Stimulated activated naive CD8-positive, alpha-beta T cell treated with anti-CD3 and anti-CD28 coated beads, Interleukin-15, amount 100 ng/mL, for 72 hours (primary cell): ENCODE measurements at regions not wholly inside any gene's neighbourhood (a gene's known extent, or its start where the extent isn't known, plus 50 kb on each side); places are given as distances from the start of the nearest gene placed in this dataset.
"Not testable (repeated sequence)": the region's sequence is repeated elsewhere in the genome, so short reads cannot be mapped to it uniquely, and the experiment has no call there.

Experiments
- ATAC-seq: fragments of 150-1000 bp; cut with Tn5 transposase; 2 replicates; pipeline ENCODE4 v1.10.0; 2021; ENCODE audit warnings: mild to moderate bottlenecking, moderate library complexity
- DNase-seq, 2 donors: peaks; one replicate each; pipeline ENCODE4 v3.0.0; 2021 to 2022
- H3K27ac Mint-ChIP-seq, 2 donors: one replicate each; pipeline ENCODE4 v1.8.0; 2022; ENCODE audit warnings: mild to moderate bottlenecking in 2 of 2, mixed read lengths in 2 of 2, moderate library complexity in 2 of 2
- H3K27me3 Mint-ChIP-seq: one replicate; pipeline ENCODE4 v1.8.0; 2022; ENCODE audit warnings: mixed read lengths
- H3K4me1 Mint-ChIP-seq: one replicate; pipeline ENCODE4 v1.8.0; 2022; ENCODE audit warnings: mild to moderate bottlenecking, mixed read lengths
- H3K4me3 Mint-ChIP-seq, 2 donors: one replicate each; pipeline ENCODE4 v1.8.0; 2022; ENCODE audit warnings: mild to moderate bottlenecking in 2 of 2, mixed read lengths in 2 of 2, moderate library complexity in 1 of 2
- H3K9me3 Mint-ChIP-seq, 2 donors: one replicate each; pipeline ENCODE4 v1.8.0; 2022; ENCODE audit warnings: mixed read lengths in 2 of 2

- H3K4me3 Mint-ChIP-seq = no peak overlapping the region
- no peak overlapping the region for H3K27ac Mint-ChIP-seq
- ATAC-seq (no peak), DNase-seq (no peak)
- peaks cover 8% of the 10 kb centered on the region for H3K4me1 Mint-ChIP-seq
- no peaks in the 10 kb centered on the region for H3K27me3 Mint-ChIP-seq
- H3K9me3 Mint-ChIP-seq = no peaks in the 10 kb centered on the region
These were observed 76.1 kb upstream of the GADD45A start for GRCh38 chr1:67608661-67609576.

- peaks cover 7% of the 10 kb centered on the region for H3K27me3 Mint-ChIP-seq
- ATAC-seq (no peak), DNase-seq (no peak)
- peaks cover 0 to under 1% of the 10 kb centered on the region in 2 donors for H3K9me3 Mint-ChIP-seq
- H3K27ac Mint-ChIP-seq = no peak overlapping the region
- H3K4me1 Mint-ChIP-seq = peaks cover 8% of the 10 kb centered on the region
- no peak overlapping the region for H3K4me3 Mint-ChIP-seq
These were observed 75.2 kb upstream of the GADD45A start for GRCh38 chr1:67609577-67610341.

GRCh38 chr1:67610450-67610849 lies 74.6 kb upstream of the GADD45A start:
- peaks cover 0 to 6% of the 10 kb centered on the region in 2 donors for H3K9me3 Mint-ChIP-seq
- no peak overlapping the region for H3K4me3 Mint-ChIP-seq
- no peak overlapping the region for H3K27ac Mint-ChIP-seq
- H3K27me3 Mint-ChIP-seq = peaks cover 7% of the 10 kb centered on the region
- DNase-seq = no peak
- H3K4me1 Mint-ChIP-seq = peaks cover 8% of the 10 kb centered on the region
- no peak for ATAC-seq

DNA sequence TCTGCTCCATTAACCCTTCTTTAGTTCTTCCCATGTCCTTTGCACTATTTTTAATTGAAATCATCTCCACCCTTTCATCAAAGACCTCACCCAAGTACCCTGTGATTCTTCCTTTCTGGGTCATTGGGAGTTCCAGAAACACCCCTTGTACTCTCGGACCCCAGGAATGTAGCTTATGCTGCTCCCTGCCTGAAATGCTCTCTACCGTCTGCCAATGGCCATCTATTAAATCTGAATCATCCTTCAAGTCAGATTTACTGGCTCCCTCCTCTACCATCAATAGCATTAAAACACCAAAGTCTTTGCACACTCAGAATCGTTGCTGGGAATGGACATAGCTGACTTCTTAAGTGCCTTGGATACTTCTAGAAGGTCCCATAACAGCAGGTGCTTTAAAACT lies 73.2 kb upstream of the GADD45A start:
- H3K4me1 Mint-ChIP-seq = peaks cover 8% of the 10 kb centered on the region
- no peak overlapping the region for H3K27ac Mint-ChIP-seq
- H3K9me3 Mint-ChIP-seq = peaks cover 0 to 6% of the 10 kb centered on the region in 2 donors
- DNase-seq (no peak), ATAC-seq (no peak)
- H3K4me3 Mint-ChIP-seq = no peak overlapping the region
- H3K27me3 Mint-ChIP-seq = peaks cover 7% of the 10 kb centered on the region

DNA sequence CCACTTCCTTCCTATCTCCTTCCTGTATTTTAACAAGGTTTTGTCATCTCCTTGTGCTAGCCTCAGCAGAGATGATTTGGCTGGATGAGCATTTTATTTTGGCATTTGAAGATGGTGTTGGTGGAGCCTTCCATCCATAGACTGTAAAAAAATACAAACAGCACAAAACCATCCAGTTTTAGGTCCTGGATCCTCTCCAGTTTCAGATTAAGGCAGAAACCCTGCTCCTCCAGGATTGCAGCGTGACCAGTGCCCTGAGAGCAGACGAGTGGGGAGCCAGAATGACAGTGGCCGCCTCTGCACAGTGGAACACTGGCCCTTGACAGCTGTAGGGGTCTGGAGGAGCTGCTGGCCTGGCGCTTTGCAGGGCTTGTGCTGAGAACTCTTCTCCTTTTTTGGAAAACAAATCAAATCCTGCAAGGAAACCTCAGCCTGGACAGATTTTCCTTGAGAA lies 72.2 kb upstream of the GADD45A start:
- Mint-ChIP-seq H3K27ac (no peak overlapping the region), H3K9me3 (peaks cover 0 to 6% of the 10 kb centered on the region in 2 donors), H3K4me1 (peaks cover 3% of the 10 kb centered on the region), H3K27me3 (peaks cover 7% of the 10 kb centered on the region), H3K4me3 (no peak overlapping the region)
- no peak for DNase-seq
- ATAC-seq = no peak

DNA sequence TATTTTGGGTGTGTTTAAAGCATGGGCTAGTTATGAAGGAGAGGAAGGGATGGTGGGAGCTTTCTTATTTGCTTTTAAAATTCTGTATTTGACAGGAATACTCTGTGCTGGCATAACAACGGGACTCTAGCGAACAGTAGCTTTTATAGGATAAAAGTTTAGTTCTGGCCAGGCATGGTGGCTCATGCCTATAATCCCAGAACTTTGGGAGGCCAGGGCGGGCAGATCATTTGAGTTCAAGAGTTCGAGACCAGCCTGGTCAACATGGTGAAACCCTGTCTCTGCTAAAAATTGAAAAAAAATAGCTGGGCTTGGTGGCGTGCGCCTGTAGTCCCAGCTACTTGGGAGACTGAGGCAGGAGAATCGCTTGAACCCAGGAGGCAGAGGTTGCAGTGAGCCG lies 71.5 kb upstream of the GADD45A start:
- ATAC-seq, H3K4me3 Mint-ChIP-seq, H3K9me3 Mint-ChIP-seq, H3K4me1 Mint-ChIP-seq, DNase-seq, H3K27me3 Mint-ChIP-seq, H3K27ac Mint-ChIP-seq: not testable (repeated sequence)

GRCh38 chr1:67614511-67614934 lies 70.5 kb upstream of the GADD45A start:
- H3K27ac Mint-ChIP-seq = no peak overlapping the region
- ATAC-seq = no peak
- H3K9me3 Mint-ChIP-seq = peaks cover 0 to 6% of the 10 kb centered on the region in 2 donors
- no peaks in the 10 kb centered on the region for H3K4me1 Mint-ChIP-seq
- DNase-seq = no peak
- H3K27me3 Mint-ChIP-seq = peaks cover 19% of the 10 kb centered on the region
- no peak overlapping the region for H3K4me3 Mint-ChIP-seq

DNA sequence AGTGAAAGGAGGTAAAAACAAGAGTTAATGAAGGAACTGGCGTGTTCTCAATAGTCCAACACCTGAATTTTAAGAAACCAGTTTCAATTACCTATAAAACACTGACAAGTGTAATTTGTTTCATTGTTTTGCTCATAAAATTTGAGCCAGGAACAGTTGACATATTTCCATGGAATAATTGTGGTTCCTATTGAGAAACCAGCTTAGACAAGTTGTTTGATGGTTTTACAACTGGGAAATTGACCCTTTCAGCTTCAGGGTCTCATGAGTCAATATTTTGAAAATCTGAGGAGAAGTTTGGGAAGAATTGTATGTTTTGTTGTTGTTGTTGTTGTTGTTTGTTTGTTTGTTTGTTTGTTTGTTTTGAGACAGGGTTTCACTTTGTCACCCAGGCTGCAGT lies 69.1 kb upstream of the GADD45A start:
- no peak overlapping the region for H3K4me3 Mint-ChIP-seq
- DNase-seq = no peak
- H3K27me3 Mint-ChIP-seq = peaks cover 26% of the 10 kb centered on the region
- no peak for ATAC-seq
- H3K9me3 Mint-ChIP-seq = peaks cover 0 to 6% of the 10 kb centered on the region in 2 donors
- H3K27ac Mint-ChIP-seq = no peak overlapping the region
- H3K4me1 Mint-ChIP-seq = no peaks in the 10 kb centered on the region

- ATAC-seq (no peak), DNase-seq (no peak)
- no peaks in the 10 kb centered on the region for H3K4me1 Mint-ChIP-seq
These were observed 68.5 kb upstream of the GADD45A start for GRCh38 chr1:67616394-67616985.

DNA sequence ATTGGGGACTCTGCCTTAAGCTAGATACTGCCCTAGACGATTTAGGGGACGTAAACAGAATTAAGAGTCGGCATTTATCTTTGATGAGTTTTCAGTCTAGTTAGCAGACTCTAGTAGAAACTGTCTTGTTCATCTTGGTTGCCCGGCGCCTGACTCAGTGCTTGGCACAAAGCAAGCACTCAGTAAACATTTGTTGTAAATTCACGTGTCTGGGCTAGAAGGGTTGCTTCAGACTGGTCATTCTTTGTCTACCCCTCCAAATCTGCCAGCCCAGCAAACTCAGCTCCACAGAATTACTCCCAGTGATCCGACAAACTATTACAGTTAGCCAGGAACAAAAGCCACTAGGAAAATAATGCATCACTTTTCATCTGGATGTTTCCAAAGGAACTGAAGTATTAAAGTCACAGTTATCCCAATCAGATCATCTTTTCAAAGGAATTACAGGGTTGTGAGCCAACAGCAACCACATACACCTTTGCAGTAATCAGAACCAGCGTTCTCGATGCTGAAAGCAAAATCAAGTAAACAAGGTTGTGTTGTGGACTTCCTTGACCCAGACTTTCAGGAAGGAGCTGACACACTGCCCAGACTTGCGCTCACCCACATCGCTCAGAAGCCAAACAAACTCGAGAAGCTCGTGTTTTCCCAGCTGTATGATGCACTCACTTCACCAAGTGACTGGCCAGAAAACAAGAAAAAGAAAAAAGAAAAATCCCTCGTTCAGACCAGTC lies 66.5 kb upstream of the GADD45A start:
- ATAC-seq (no peak), DNase-seq (no peak)
- H3K9me3 Mint-ChIP-seq = peaks cover 0 to 6% of the 10 kb centered on the region in 2 donors
- H3K4me3 Mint-ChIP-seq = no peak overlapping the region
- peaks cover 26% of the 10 kb centered on the region for H3K27me3 Mint-ChIP-seq
- no peak overlapping the region for H3K27ac Mint-ChIP-seq
- H3K4me1 Mint-ChIP-seq = no peaks in the 10 kb centered on the region

More at GRCh38 chr1:67616394-67616985, 68.5 kb upstream of the GADD45A start:
- peaks cover 26% of the 10 kb centered on the region for H3K27me3 Mint-ChIP-seq
- H3K27ac Mint-ChIP-seq = no peak overlapping the region
- H3K9me3 Mint-ChIP-seq = peaks cover 0 to 6% of the 10 kb centered on the region in 2 donors
- no peak overlapping the region for H3K4me3 Mint-ChIP-seq

GRCh38 chr1:67619080-67619479 lies 65.9 kb upstream of the GADD45A start:
- no peak for ATAC-seq
- H3K9me3 Mint-ChIP-seq = peaks cover 0 to 6% of the 10 kb centered on the region in 2 donors
- H3K4me1 Mint-ChIP-seq = no peaks in the 10 kb centered on the region
- DNase-seq = no peak
- peaks cover 26% of the 10 kb centered on the region for H3K27me3 Mint-ChIP-seq
- H3K4me3 Mint-ChIP-seq = no peak overlapping the region
- no peak overlapping the region for H3K27ac Mint-ChIP-seq

GRCh38 chr1:67623906-67624305 lies 61.1 kb upstream of the GADD45A start:
- ATAC-seq (no peak), DNase-seq (no peak)
- Mint-ChIP-seq H3K27me3 (peaks cover 13% of the 10 kb centered on the region), H3K4me3 (no peak overlapping the region), H3K4me1 (no peaks in the 10 kb centered on the region), H3K9me3 (no peaks in the 10 kb centered on the region), H3K27ac (peak overlapping the region in 1 of 2 donors; percentile 17)

DNA sequence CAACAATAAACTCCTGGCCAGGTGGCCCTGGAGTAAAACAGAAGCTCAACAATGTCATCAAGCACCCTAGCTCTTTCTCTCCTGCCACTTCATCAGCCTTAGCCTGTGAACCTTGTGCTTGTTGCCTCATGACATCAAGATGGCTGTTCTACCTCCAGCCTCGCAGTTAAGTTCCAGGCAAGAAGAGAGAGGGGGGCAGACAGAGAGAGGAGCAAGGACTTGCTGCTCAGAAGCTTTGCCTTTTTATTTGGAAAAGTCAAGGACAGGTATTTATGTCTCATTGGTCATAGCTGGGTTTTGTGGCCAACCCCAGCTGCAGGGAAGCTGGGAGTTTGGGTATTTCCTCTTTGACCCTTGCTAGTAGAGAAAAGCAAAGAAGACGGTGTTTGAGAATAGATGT lies 60.3 kb upstream of the GADD45A start:
- Mint-ChIP-seq H3K27me3 (peaks cover 5% of the 10 kb centered on the region), H3K4me1 (no peaks in the 10 kb centered on the region), H3K27ac (no peak overlapping the region), H3K9me3 (no peaks in the 10 kb centered on the region), H3K4me3 (no peak overlapping the region)
- no peak for DNase-seq
- ATAC-seq = no peak

- Mint-ChIP-seq H3K27ac (no peak overlapping the region), H3K4me1 (no peaks in the 10 kb centered on the region)
- no peak for DNase-seq
These were observed 58.7 kb upstream of the GADD45A start for GRCh38 chr1:67626090-67626860.

More at GRCh38 chr1:67626090-67626860, 58.7 kb upstream of the GADD45A start:
- Mint-ChIP-seq H3K9me3 (no peaks in the 10 kb centered on the region), H3K27me3 (no peaks in the 10 kb centered on the region), H3K4me3 (no peak overlapping the region)
- no peak for ATAC-seq
